GM23338 (cell line): ENCODE measurements at regions not wholly inside any gene's neighbourhood (a gene's known extent, or its start where the extent isn't known, plus 50 kb on each side); places are given as distances from the start of the nearest gene placed in this dataset.

ENCODE experiments used
- ATAC-seq: fragments of 200-7000 bp; cut with Tn5 transposase; 3 replicates; pipeline ENCODE4 v1.9.1; 2020
- DNase-seq: peaks from one replicate; pipeline ENCODE4 v3.0.0-alpha.2; 2015; ENCODE audit warnings: low spot score
- H2AFZ ChIP-seq: fragments of 200-600 bp; sonication (generic); 2 replicates; pipeline ENCODE4 v1.8.0; 2016; ENCODE audit warnings: antibody characterized with exemption, mild to moderate bottlenecking, moderate library complexity
- H3F3A ChIP-seq: fragments of 200-600 bp; sonication (generic); replicated peaks from 2 replicates; pipeline ENCODE4 v1.8.0; 2017; ENCODE audit warnings: antibody characterized with exemption, mixed run types, low read depth
- H3K27ac ChIP-seq: fragments of 200-600 bp; sonication (generic); 2 replicates; pipeline ENCODE4 v1.6.1; 2016; ENCODE audit warnings: low read depth
- H3K27me3 ChIP-seq: fragments of 200-600 bp; sonication (generic); 2 replicates; pipeline ENCODE4 v1.8.0; 2016; ENCODE audit warnings: mild to moderate bottlenecking, mixed run types, moderate library complexity; ENCODE audit not compliant: insufficient read depth
- H3K36me3 ChIP-seq: fragments of 200-600 bp; sonication (generic); 2 replicates; pipeline ENCODE4 v1.8.0; 2016; ENCODE audit warnings: mild to moderate bottlenecking; ENCODE audit not compliant: insufficient read depth
- H3K4me1 ChIP-seq: fragments of 200-600 bp; sonication (generic); 2 replicates; pipeline ENCODE4 v1.8.0; 2016; ENCODE audit warnings: mild to moderate bottlenecking, moderate library complexity; ENCODE audit not compliant: insufficient read depth
- H3K4me2 ChIP-seq: fragments of 200-600 bp; sonication (generic); 2 replicates; pipeline ENCODE4 v1.7.1; 2017; ENCODE audit warnings: mixed run types
- H3K4me3 ChIP-seq: fragments of 200-600 bp; sonication (generic); 2 replicates; pipeline ENCODE4 v1.6.1; 2016; ENCODE audit warnings: mixed run types
- H3K79me2 ChIP-seq: fragments of 200-600 bp; sonication (generic); replicated peaks from 2 replicates; pipeline ENCODE4 v1.8.0; 2017; ENCODE audit warnings: mild to moderate bottlenecking; ENCODE audit not compliant: insufficient read depth
- H3K9me2 ChIP-seq: fragments of 200-600 bp; sonication (generic); 2 replicates; pipeline ENCODE4 v1.8.0; 2017; ENCODE audit not compliant: insufficient read depth
- H4K20me1 ChIP-seq: fragments of 200-600 bp; sonication (generic); replicated peaks from 2 replicates; pipeline ENCODE4 v1.8.0; 2017; ENCODE audit warnings: mild to moderate bottlenecking; ENCODE audit not compliant: insufficient read depth
- H3K27ac Mint-ChIP-seq: 2 replicates; pipeline ENCODE4 v1.8.0; 2020; ENCODE audit warnings: inconsistent platforms, mild to moderate bottlenecking, moderate library complexity, mixed read lengths
- H3K27me3 Mint-ChIP-seq: 3 replicates; pipeline ENCODE4 v1.8.0; 2022; ENCODE audit warnings: low read depth, mild to moderate bottlenecking, moderate library complexity, mixed read lengths, inconsistent platforms; ENCODE audit not compliant: insufficient read depth, poor library complexity
- H3K36me3 Mint-ChIP-seq: 3 replicates; pipeline ENCODE4 v1.8.0; 2021; ENCODE audit warnings: low read depth, mild to moderate bottlenecking, inconsistent platforms, moderate library complexity, mixed read lengths
- H3K4me1 Mint-ChIP-seq: 3 replicates; pipeline ENCODE4 v1.8.0; 2020; ENCODE audit warnings: mild to moderate bottlenecking, inconsistent platforms, mixed read lengths
- H3K4me3 Mint-ChIP-seq: 3 replicates; pipeline ENCODE4 v1.8.0; 2021; ENCODE audit warnings: moderate library complexity, mild to moderate bottlenecking, inconsistent platforms, mixed read lengths
- H3K9me3 Mint-ChIP-seq: 3 replicates; pipeline ENCODE4 v1.8.0; 2020; ENCODE audit warnings: moderate library complexity, mild to moderate bottlenecking, inconsistent platforms, mixed read lengths
- CREB1 ChIP-seq: fragments of 250-450 bp; sonication (Bioruptor Pico); IDR thresholded peaks from 2 replicates; pipeline ENCODE4 v1.5.0; 2020; ENCODE audit warnings: low read depth, mild to moderate bottlenecking, moderate library complexity
- ETS1 ChIP-seq: IDR thresholded peaks from 2 replicates; pipeline ENCODE4 v1.6.1; 2016; ENCODE audit warnings: antibody characterized with exemption
- EZH2 ChIP-seq: fragments of 200-600 bp; sonication (generic); IDR thresholded peaks from one replicate; pipeline ENCODE4 v1.8.0; 2017; ENCODE audit warnings: antibody characterized with exemption, mild to moderate bottlenecking, low read depth; ENCODE audit not compliant: unreplicated experiment
- EZH2phosphoT487 ChIP-seq: fragments of 200-600 bp; sonication (generic); IDR thresholded peaks from one replicate; pipeline ENCODE4 v1.8.1; 2018; ENCODE audit warnings: antibody characterized with exemption; ENCODE audit not compliant: unreplicated experiment
- NANOG ChIP-seq: IDR thresholded peaks from 2 replicates; pipeline ENCODE4 v1.6.1; 2016; ENCODE audit warnings: antibody characterized with exemption, borderline replicate concordance
- POLR2AphosphoS5 ChIP-seq: IDR thresholded peaks from 2 replicates; pipeline ENCODE4 v1.6.1; 2016; ENCODE audit warnings: antibody characterized with exemption, low read depth
- REST ChIP-seq: IDR thresholded peaks from one replicate; pipeline ENCODE4 v1.6.1; 2018; ENCODE audit warnings: antibody characterized with exemption; ENCODE audit not compliant: unreplicated experiment
- STAT1 ChIP-seq: IDR thresholded peaks from one replicate; pipeline ENCODE4 v1.6.1; 2016; ENCODE audit warnings: antibody characterized with exemption; ENCODE audit not compliant: unreplicated experiment
- ZNF114 ChIP-seq: fragments of 250-450 bp; sonication (Bioruptor Pico); IDR thresholded peaks from 2 replicates; pipeline ENCODE4 v1.5.0; 2020; ENCODE audit warnings: mild to moderate bottlenecking, moderate library complexity
- ZNF331 ChIP-seq: fragments of 250-450 bp; sonication (Bioruptor Pico); IDR thresholded peaks from 2 replicates; pipeline ENCODE4 v1.5.0; 2020; ENCODE audit warnings: low read depth, mild to moderate bottlenecking, moderate library complexity

- ATAC-seq (no peak), DNase-seq (no peak)
- Histone ChIP-seq H3K4me2 (no peak overlapping the region), H3K79me2 (no peaks in the 10 kb centered on the region), H4K20me1 (no peaks in the 10 kb centered on the region), H3K36me3 (no peaks in the 10 kb centered on the region), H3K9me2 (peaks cover 33% of the 10 kb centered on the region), H3K4me3 (no peak overlapping the region), H3K4me1 (peaks cover 13% of the 10 kb centered on the region), H3K27me3 (peaks cover 14% of the 10 kb centered on the region), H2AFZ (no peak overlapping the region), H3K27ac (no peak overlapping the region), H3F3A (no peaks in the 10 kb centered on the region)
- Mint-ChIP-seq H3K27me3 (peaks cover 13% of the 10 kb centered on the region), H3K27ac (no peak overlapping the region; the same call in 1 of the 2 replicates), H3K9me3 (no peaks in the 10 kb centered on the region; the same call in 2 of the 3 replicates), H3K36me3 (no peaks in the 10 kb centered on the region), H3K4me1 (peaks cover 19% of the 10 kb centered on the region), H3K4me3 (no peak overlapping the region)
- TF ChIP-seq ETS1, result no peak
- TF ChIP-seq ZNF331 (CRISPR knock-in tag), result no peak
- no peak for TF ChIP-seq POLR2AphosphoS5
- TF ChIP-seq ZNF114 (CRISPR knock-in tag), result no peak
- TF ChIP-seq EZH2phosphoT487, result no peak
- no peak for TF ChIP-seq CREB1
- no peak for TF ChIP-seq NANOG
- TF ChIP-seq EZH2, result no peak
These were observed 344.4 kb upstream of the PODXL start for GRCh38 chr7:131900785-131901287.

GRCh38 chr7:131899271-131900030 lies 343.0 kb upstream of the PODXL start:
- Mint-ChIP-seq H3K36me3 (no peaks in the 10 kb centered on the region), H3K4me3 (no peak overlapping the region), H3K27me3 (peaks cover 14% of the 10 kb centered on the region), H3K9me3 (no peaks in the 10 kb centered on the region; the same call in 2 of the 3 replicates), H3K27ac (no peak overlapping the region), H3K4me1 (peaks cover 29% of the 10 kb centered on the region)
- Histone ChIP-seq H3F3A (0 out of 2 replicates have a peak, but pooled peaks cover 3% of the 10 kb centered on the region), H2AFZ (no peak overlapping the region), H3K4me3 (no peak overlapping the region), H3K4me1 (peaks cover 21% of the 10 kb centered on the region), H3K9me2 (peaks cover 45% of the 10 kb centered on the region), H4K20me1 (no peaks in the 10 kb centered on the region), H3K4me2 (no peak overlapping the region), H3K36me3 (no peaks in the 10 kb centered on the region), H3K27me3 (peaks cover 17% of the 10 kb centered on the region; the same call in 1 of the 2 replicates), H3K79me2 (no peaks in the 10 kb centered on the region), H3K27ac (no peak overlapping the region)
- DNase-seq, result no peak
- TF ChIP-seq CREB1 (no peak), ETS1 (no peak), ZNF114 (CRISPR knock-in tag) (no peak), STAT1 (no peak), EZH2 (no peak), POLR2AphosphoS5 (no peak), EZH2phosphoT487 (no peak), REST (no peak)
- no peak for ATAC-seq
